ENCODE measurements at regions not wholly inside any gene's neighbourhood (a gene's known extent, or its start where the extent isn't known, plus 50 kb on each side); places are given as distances from the start of the nearest gene placed in this dataset.

GRCh38 chr3:69604735-69605450 is 134.4 kb upstream of the MITF start:
- TF ChIP-seq KDM2B (CRISPR knock-in tag; IDR thresholded peaks at IDR 0.05) (no peak), MAZ (CRISPR knock-in tag; conservative IDR thresholded peaks at IDR 0.05 in 1 of 2, IDR thresholded peaks at IDR 0.05 in 1 of 2) (no peak), HSF4 (CRISPR knock-in tag; IDR thresholded peaks at IDR 0.05; ENCODE audit: borderline replicate concordance) (no peak)
